Epidermal melanocyte (primary cell): ENCODE measurements at regions not wholly inside any gene's neighbourhood (a gene's known extent, or its start where the extent isn't known, plus 50 kb on each side); places are given as distances from the start of the nearest gene placed in this dataset.

Source experiments
- DNase-seq: peaks from one replicate; pipeline ENCODE4 v3.0.0; 2011; ENCODE audit warnings: low spot score; ENCODE audit not compliant: insufficient read length

GRCh38 chr9:81122749-81123148 lies 566.6 kb downstream of the TLE1 start:
- no peak for DNase-seq

GRCh38 chr9:81119591-81119990 lies 569.8 kb downstream of the TLE1 start:
- DNase-seq: no peak

GRCh38 chr9:81118416-81118815 lies 570.9 kb downstream of the TLE1 start:
- DNase-seq: no peak

- no peak for DNase-seq
Measured at GRCh38 chr9:81116340-81117137, 572.8 kb downstream of the TLE1 start.

GRCh38 chr9:81113453-81114124 lies 575.8 kb downstream of the TLE1 start:
- no peak for DNase-seq

GRCh38 chr9:81112627-81113452 lies 576.5 kb downstream of the TLE1 start:
- DNase-seq: no peak

GRCh38 chr9:81108821-81109220 lies 580.5 kb downstream of the TLE1 start:
- DNase-seq: peak; percentile 30

- DNase-seq: no peak
Measured at GRCh38 chr9:81108391-81108790, 581.0 kb downstream of the TLE1 start.

GRCh38 chr9:81103597-81104471 lies 585.5 kb downstream of the TLE1 start:
- DNase-seq: no peak

GRCh38 chr9:81097131-81097847 lies 592.1 kb downstream of the TLE1 start:
- no peak for DNase-seq

GRCh38 chr9:81096625-81097024 lies 592.7 kb downstream of the TLE1 start:
- no peak for DNase-seq

- DNase-seq: no peak
Measured at GRCh38 chr9:81092057-81092456, 597.3 kb downstream of the TLE1 start.

- DNase-seq: no peak
Measured at GRCh38 chr9:81088341-81088740, 601.0 kb downstream of the TLE1 start.

- DNase-seq: no peak
Measured at GRCh38 chr9:81086416-81086815, 602.9 kb downstream of the TLE1 start.

GRCh38 chr9:81083854-81084512 lies 605.4 kb downstream of the TLE1 start:
- no peak for DNase-seq

GRCh38 chr9:81083067-81083466 lies 606.3 kb downstream of the TLE1 start:
- no peak for DNase-seq

- no peak for DNase-seq
Measured at GRCh38 chr9:81082221-81082620, 607.1 kb downstream of the TLE1 start.

GRCh38 chr9:81080900-81081299 lies 608.4 kb downstream of the TLE1 start:
- DNase-seq: no peak

- no peak for DNase-seq
Measured at GRCh38 chr9:81080185-81080584, 609.2 kb downstream of the TLE1 start.

- no peak for DNase-seq
Measured at GRCh38 chr9:81079055-81079454, 610.3 kb downstream of the TLE1 start.
